ENCODE measurements at regions not wholly inside any gene's neighbourhood (a gene's known extent, or its start where the extent isn't known, plus 50 kb on each side); places are given as distances from the start of the nearest gene placed in this dataset.

GRCh38 chr5:107147589-107147988 is 523.1 kb downstream of the EFNA5 start:
- H3K27ac Mint-ChIP-seq (ENCODE audit: unreplicated experiment): no peak overlapping the region
- no peak overlapping the region for H3K4me3 Mint-ChIP-seq (ENCODE audit: low read depth, unreplicated experiment)
- H3K36me3 Mint-ChIP-seq (ENCODE audit: insufficient read depth, unreplicated experiment): no peaks in the 10 kb centered on the region
- DNase-seq: no peak
- no TSS peak for BruUV-seq (replicated peaks)
- intact Hi-C loops (cut with micrococcal nuclease; ENCODE audit: unreplicated experiment): no loop called here
- no peaks in the 10 kb centered on the region for H3K4me1 Mint-ChIP-seq (ENCODE audit: low read depth, unreplicated experiment)
- no peaks in the 10 kb centered on the region for H3K27me3 Mint-ChIP-seq (ENCODE audit: unreplicated experiment)
- CTCF ChIA-PET: no interaction called here
- no peaks in the 10 kb centered on the region for H3K9me3 Mint-ChIP-seq (ENCODE audit: low read depth, unreplicated experiment)
- TF ChIP-seq CTCF (IDR thresholded peaks at IDR 0.05; ENCODE audit: unreplicated experiment): no peak

- no TSS peak for BruUV-seq (replicated peaks)
- no peaks in the 10 kb centered on the region for H3K36me3 Mint-ChIP-seq (ENCODE audit: insufficient read depth, unreplicated experiment)
- no peaks in the 10 kb centered on the region for H3K27me3 Mint-ChIP-seq (ENCODE audit: unreplicated experiment)
- intact Hi-C loops (cut with micrococcal nuclease; ENCODE audit: unreplicated experiment): no loop called here
- H3K4me1 Mint-ChIP-seq (ENCODE audit: low read depth, unreplicated experiment): no peaks in the 10 kb centered on the region
- no peak overlapping the region for H3K27ac Mint-ChIP-seq (ENCODE audit: unreplicated experiment)
- H3K4me3 Mint-ChIP-seq (ENCODE audit: low read depth, unreplicated experiment): no peak overlapping the region
- CTCF ChIA-PET: no interaction called here
- TF ChIP-seq CTCF (IDR thresholded peaks at IDR 0.05; ENCODE audit: unreplicated experiment): no peak
- no peak for DNase-seq
- no peaks in the 10 kb centered on the region for H3K9me3 Mint-ChIP-seq (ENCODE audit: low read depth, unreplicated experiment)
These were observed 523.8 kb downstream of the EFNA5 start for GRCh38 chr5:107146901-107147300.

- Mint-ChIP-seq H3K36me3 (ENCODE audit: insufficient read depth, unreplicated experiment) (no peaks in the 10 kb centered on the region), H3K27ac (ENCODE audit: unreplicated experiment) (peak overlapping the region; percentile 78), H3K27me3 (ENCODE audit: unreplicated experiment) (no peaks in the 10 kb centered on the region), H3K9me3 (ENCODE audit: low read depth, unreplicated experiment) (peaks cover 3% of the 10 kb centered on the region), H3K4me3 (ENCODE audit: low read depth, unreplicated experiment) (no peak overlapping the region), H3K4me1 (ENCODE audit: low read depth, unreplicated experiment) (peaks cover 22% of the 10 kb centered on the region)
- CTCF ChIA-PET: no interaction called here
- intact Hi-C loops (cut with micrococcal nuclease; ENCODE audit: unreplicated experiment): no loop called here
- TF ChIP-seq CTCF (IDR thresholded peaks at IDR 0.05; ENCODE audit: unreplicated experiment): no peak
- DNase-seq: no peak
- BruUV-seq (replicated peaks): no TSS peak
These were observed 535.3 kb downstream of the EFNA5 start for GRCh38 chr5:107135391-107135790.

- no peak for DNase-seq
- H3K27me3 Mint-ChIP-seq (ENCODE audit: unreplicated experiment): no peaks in the 10 kb centered on the region
These were observed 535.8 kb downstream of the EFNA5 start for GRCh38 chr5:107134931-107135330.

More at GRCh38 chr5:107134931-107135330, 535.8 kb downstream of the EFNA5 start:
- Mint-ChIP-seq H3K4me3 (ENCODE audit: low read depth, unreplicated experiment) (no peak overlapping the region), H3K36me3 (ENCODE audit: insufficient read depth, unreplicated experiment) (no peaks in the 10 kb centered on the region), H3K27ac (ENCODE audit: unreplicated experiment) (peak overlapping the region; percentile 78), H3K9me3 (ENCODE audit: low read depth, unreplicated experiment) (peaks cover 3% of the 10 kb centered on the region), H3K4me1 (ENCODE audit: low read depth, unreplicated experiment) (peaks cover 27% of the 10 kb centered on the region)
- intact Hi-C loops (cut with micrococcal nuclease; ENCODE audit: unreplicated experiment): no loop called here
- TF ChIP-seq CTCF (IDR thresholded peaks at IDR 0.05; ENCODE audit: unreplicated experiment): no peak
- BruUV-seq (replicated peaks): no TSS peak
- CTCF ChIA-PET: no interaction called here

Measured in Calu3 (cell line).